ENCODE measurements at regions not wholly inside any gene's neighbourhood (a gene's known extent, or its start where the extent isn't known, plus 50 kb on each side); places are given as distances from the start of the nearest gene placed in this dataset.

- TF ChIP-seq CTCF (conservative IDR thresholded peaks at IDR 0.05) (no peak), EZH2 (IDR thresholded peaks at IDR 0.05; ENCODE audit: low read depth) (no peak)
Measured at GRCh38 chr3:72317491-72317890, 530.8 kb downstream of the SHQ1 start.
